DND-41 (cell line): ENCODE measurements at regions not wholly inside any gene's neighbourhood (a gene's known extent, or its start where the extent isn't known, plus 50 kb on each side); places are given as distances from the start of the nearest gene placed in this dataset.

ENCODE experiments used
- CTCF ChIP-seq: IDR thresholded peaks from 2 replicates; pipeline ENCODE4 v1.5.1; 2012; ENCODE audit warnings: borderline replicate concordance, low read length, moderate library complexity, mild to moderate bottlenecking; ENCODE audit not compliant: poor library complexity, severe bottlenecking; ENCODE audit errors: extremely low read depth
- EZH2 ChIP-seq: IDR thresholded peaks from 3 replicates; pipeline ENCODE4 v1.6.1; 2012; ENCODE audit warnings: borderline replicate concordance, low read depth, mild to moderate bottlenecking, moderate library complexity, low read length, inconsistent platforms; ENCODE audit not compliant: severe bottlenecking

GRCh38 chr3:66692766-66693150 is 191.9 kb upstream of the LRIG1 start:
- TF ChIP-seq CTCF, result no peak
- TF ChIP-seq EZH2, result no peak
